GDM1 (cell line): ENCODE measurements at regions not wholly inside any gene's neighbourhood (a gene's known extent, or its start where the extent isn't known, plus 50 kb on each side); places are given as distances from the start of the nearest gene placed in this dataset.

Experiments used
- DNase-seq: peaks from one replicate; lab custom pipeline; 2025; lab: John Stamatoyannopoulos, UW

- DNase-seq = no peak
Observed at GRCh38 chr5:128667152-128667551, 129.1 kb upstream of the FBN2 start.

DNA sequence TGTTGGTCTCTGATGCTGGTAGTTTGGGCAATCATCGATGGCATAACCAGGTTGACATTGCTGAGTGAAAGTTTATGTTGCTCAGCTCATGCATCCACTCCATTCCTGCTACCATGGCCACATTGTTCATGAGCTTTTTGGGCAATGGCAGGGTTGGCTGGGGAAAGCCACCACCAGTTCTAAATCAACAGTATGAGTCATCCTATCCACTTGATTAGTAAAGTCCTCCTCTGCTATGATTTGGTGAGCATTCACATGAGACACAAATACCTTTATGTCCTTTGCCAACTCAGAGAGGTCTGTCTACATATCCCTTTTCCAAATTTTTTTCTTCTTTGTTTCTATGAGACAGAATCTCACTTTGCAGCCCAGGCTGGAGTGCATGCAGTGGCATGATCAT is 129.7 kb upstream of the FBN2 start:
- no peak for DNase-seq

- no peak for DNase-seq
Observed at GRCh38 chr5:128668921-128669320, 130.9 kb upstream of the FBN2 start.

DNA sequence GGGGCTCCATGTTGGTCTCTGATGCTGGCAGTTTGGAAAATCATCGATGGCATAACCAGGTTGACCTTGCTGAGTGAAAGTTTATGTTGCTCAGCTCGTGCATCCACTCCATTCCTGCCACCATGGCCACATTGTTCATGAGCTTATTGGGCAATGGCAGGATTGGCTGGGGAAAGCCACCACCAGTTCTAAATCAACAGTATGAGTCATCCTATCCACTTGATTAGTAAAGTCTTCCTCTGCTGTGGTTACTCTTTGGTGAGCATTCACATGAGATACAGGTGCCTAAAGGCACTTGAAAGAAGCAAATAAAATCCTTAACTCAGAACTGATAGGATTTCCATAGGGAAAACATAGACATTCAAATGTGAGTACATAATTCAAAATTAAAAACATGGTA is 131.8 kb upstream of the FBN2 start:
- no peak for DNase-seq

- no peak for DNase-seq
Observed at GRCh38 chr5:128671943-128672342, 133.9 kb upstream of the FBN2 start.

GRCh38 chr5:128673000-128673399 is 135.0 kb upstream of the FBN2 start:
- no peak for DNase-seq

DNA sequence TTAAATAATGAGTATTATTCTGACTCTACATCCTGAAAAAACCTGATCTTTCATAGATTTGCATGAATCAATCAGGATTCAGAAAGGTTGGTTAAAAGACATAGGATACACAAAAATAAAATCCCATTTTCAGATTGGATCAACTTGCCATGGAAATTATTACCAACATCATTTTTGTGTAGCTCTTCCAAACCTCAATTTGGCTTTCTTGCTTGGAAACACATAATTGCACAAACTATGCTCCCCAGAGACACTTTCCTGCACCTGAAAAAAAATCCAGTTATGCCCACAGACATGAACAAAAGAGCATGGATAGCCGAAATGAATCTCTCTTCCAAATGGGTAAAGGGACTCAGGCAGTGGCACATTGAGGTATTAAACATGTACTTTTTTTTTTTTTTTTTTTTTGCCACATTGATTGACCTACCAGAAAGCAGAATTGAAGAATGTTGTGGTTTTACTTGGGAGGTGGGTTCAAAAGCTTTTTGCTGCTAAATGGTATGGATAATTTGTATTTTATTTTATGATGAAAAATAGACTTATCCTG is 135.4 kb upstream of the FBN2 start:
- DNase-seq = no peak

DNA sequence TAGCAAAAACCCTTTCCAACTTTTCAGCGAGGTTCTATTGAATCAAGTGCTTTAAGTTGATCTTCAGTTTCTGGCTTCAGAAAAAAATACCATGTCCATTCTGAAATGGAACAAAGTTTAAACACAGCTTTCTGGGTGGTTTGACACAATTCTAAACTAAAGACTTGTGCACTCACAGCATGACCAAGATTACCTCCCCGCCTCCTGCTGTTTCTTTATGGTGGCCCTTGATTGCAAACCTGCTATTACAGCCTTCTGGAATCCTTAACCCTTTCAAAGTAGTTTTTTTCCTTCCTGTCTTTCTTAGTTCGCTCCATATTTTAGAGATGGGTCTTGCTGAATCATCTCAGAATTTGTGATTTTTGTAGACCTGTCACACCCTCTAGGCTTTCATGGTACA is 135.9 kb upstream of the FBN2 start:
- DNase-seq = no peak

GRCh38 chr5:128674837-128675446 is 136.9 kb upstream of the FBN2 start:
- peak; percentile 5 for DNase-seq

DNA sequence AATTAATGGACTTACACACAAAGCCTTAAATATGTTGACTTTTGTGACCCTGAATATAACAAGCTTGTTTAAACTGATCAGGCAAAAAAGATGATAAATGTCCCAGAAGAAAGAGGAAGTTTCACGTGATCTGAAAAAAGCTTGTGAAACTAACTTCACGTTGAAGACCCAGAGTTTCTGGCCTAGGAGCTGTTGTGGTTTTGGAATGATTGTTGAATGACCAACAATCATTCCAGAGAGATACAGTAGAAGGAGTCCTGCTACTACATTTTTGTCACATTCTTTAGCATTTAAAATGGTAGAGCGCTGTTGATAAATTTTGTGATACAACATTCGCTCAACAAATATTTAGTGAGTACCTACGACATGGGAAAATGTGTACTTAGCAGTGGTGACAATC is 143.1 kb upstream of the FBN2 start:
- no peak for DNase-seq

DNA sequence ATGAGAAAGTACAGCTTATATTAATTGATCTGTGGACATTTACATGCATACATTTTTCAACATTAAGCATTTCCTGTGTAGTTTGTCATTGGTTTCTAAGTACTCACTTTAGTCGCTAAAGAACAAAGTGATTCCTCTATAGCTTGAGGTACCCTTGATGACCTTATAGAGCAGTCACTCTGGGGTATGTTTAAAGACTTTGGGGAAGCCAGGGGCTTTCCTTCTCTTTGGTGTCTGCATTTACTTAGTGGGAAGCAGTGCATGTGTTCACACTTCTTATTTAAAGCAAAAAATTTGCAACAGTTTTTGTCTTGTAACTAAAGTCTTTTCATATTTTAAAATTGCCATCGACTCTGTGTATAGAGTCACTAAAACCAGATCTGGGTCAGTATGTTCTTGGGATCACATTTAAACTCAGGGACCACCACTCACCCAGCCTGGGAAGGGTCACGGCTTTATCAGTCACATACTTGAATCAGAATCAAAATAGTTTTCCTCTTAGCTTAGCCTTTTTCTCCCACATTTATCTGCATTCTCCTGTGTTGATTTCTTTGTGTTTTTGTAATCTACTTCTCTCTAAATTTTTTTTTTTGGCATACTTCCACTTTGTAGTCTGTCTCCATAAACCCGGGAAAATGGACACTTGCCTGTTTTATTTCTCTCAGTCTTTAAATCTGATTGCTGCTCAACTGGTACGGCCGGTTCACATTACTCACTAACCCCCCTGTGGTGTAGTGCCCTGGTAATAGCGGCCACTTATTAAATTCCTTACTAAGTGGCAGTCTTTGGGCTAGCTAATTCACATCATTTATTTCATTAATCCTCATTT is 143.9 kb upstream of the FBN2 start:
- no peak for DNase-seq

GRCh38 chr5:128682669-128683068 is 144.6 kb upstream of the FBN2 start:
- DNase-seq = no peak

DNA sequence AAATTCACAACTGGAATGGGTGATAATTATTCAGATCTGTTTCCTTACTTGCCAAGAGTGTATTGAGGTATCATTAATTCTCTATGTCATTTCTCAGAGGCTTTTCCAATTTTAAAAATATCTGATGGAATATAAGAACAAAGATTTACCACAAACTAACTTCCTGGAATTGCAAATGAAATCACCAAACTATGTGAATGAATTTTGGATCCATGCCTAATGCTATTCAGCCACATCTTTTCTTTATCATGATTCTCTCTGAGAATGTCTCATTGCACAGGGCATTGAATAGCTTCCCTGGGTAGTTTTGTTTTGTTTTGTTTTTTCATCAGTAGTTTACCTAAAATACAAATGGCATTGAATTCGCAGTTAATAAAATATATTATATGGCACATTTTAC is 146.9 kb upstream of the FBN2 start:
- DNase-seq = no peak

- no peak for DNase-seq
Observed at GRCh38 chr5:128687930-128688329, 149.9 kb upstream of the FBN2 start.

DNA sequence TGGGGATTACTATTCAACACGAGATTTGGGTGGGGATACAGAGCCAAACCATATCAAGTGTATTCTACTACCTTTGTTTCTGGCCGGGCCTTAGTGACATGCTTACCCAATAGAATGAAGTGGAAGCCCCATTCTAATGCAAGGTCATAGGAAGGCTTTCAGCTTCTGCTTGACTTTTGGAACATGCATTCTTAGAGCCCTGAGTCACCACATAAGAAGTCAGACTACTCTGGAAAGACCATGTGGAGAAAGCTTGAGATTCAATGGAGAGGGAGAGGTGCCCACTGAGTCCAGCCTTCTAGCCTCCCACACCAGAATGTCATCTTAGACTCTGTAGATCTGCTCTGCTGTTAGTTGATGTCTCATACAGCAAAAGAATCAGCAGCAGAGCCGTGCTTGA is 155.7 kb upstream of the FBN2 start:
- DNase-seq = no peak

DNA sequence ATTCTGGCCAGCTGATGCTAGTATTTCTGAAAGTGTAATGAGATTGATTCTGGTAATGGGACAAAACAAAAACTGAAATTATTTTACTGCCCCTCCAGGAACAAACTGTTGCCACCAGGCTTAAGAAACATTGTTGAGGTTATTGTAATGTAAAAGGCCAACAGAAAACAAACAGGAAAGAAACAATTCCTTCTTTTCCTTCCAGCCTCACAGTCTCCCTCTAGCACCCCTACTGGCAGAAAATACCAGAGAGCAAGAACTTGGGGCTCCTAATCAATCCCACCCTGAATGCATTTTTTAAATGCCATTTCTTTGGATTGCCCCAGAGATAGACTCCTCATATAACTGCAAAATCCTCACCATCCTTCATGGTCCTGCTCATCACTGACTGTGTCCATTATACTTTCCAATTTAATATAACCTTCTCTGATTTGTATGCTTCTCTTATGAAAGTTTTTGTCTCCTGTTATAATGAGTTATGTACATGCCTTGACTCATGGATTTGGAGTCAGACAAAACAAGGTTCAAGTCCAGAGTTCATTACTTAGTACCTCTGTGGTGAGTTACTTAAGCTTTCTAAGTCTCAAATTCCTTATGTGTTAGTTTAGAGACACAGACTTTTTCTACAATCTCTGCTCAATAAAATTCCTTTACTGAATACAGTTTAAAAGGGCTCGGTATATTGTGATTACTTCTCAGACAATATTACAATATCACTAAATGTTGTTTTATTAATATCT is 157.9 kb upstream of the FBN2 start:
- DNase-seq = no peak

- DNase-seq = no peak
Observed at GRCh38 chr5:128701301-128701700, 163.3 kb upstream of the FBN2 start.

DNA sequence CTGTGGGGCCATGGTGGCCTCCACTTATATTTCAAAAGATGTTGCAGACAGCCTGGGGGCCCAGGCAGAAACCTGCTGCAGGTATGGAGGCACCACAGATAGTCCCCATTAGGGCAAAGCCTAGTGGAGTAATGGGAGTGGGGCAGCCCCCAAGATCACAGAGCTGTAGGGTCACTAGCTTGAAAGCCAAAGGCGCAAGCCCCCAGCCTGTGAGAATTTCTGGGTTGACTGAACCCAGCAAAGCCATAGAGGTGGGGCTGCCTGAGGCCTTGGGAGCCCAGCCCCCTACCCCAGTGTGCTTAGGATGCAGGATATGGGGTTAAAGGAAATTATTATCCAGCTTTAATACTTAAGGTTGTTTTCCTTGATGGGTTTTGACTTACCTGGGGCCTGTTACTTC is 165.3 kb upstream of the FBN2 start:
- DNase-seq = no peak

GRCh38 chr5:128706269-128706668 is 168.2 kb upstream of the FBN2 start:
- DNase-seq = no peak

DNA sequence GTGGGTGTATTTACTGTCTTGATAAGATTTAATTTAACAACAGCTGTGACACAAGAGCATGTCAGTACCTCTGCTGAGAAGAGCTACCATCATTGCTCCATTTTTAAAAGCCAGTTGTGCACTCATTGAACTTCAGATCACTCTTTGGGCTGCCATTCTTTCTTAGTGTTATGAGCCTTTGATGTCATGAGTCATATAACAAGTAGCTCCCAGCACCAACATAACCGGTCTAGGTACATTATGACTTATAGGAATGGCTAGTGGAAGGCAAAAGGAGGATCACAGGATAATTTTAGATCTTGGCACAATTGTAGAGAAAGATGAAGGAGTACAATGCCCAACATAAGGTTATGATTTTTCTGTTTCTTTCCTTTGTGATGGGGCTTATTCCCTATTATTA is 170.8 kb upstream of the FBN2 start:
- DNase-seq = no peak

- no peak for DNase-seq
Observed at GRCh38 chr5:128711216-128711615, 173.2 kb upstream of the FBN2 start.

DNA sequence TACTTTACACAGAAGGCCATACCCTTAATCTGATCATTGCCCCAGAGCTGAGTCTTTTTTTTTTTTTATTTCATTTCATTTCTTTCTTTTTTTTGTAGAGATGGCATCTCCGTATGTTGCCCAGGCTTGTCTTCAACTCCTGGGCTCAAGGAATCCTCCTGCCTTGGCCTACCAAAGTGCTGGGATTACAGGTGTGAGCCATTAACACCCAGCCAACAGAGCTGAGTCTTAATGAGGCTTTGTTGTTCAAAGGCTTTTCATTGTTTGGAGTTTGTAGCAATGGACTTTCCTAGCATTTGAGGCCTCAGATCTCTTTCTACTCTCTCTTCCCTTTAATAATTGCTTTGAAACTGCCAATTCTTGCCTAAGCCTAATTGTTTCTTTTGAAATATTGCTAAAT is 176.5 kb upstream of the FBN2 start:
- no peak for DNase-seq

DNA sequence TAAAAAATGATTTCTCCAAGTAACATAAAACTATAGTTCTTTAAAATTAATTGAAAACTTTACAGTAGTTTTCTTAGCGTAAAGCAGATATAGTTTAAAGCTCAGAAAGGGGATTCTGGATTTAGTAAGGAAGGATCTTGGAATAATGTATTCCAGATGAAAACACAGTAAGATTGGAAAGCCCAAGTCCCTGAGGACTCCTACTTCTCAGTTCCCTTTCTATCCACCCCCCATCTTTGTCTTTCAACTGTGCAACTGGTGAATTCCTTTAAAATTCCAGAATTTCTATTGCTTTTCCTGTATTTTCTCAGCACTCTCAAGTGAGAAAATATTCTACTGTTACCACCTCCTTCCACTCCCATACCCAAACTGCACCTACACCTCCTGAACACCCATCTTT is 184.5 kb upstream of the FBN2 start:
- DNase-seq = no peak
